Activated T-cell treated with anti-CD3 and anti-CD28 coated beads, Interleukin-2, amount 50 U/mL, for 4 hours (primary cell): ENCODE measurements at regions not wholly inside any gene's neighbourhood (a gene's known extent, or its start where the extent isn't known, plus 50 kb on each side); places are given as distances from the start of the nearest gene placed in this dataset.

Experiments
- ATAC-seq, 2 donors: fragments of 200-7000 bp; cut with Tn5 transposase; one replicate each; pipeline ENCODE4 v1.10.0; 2021
- DNase-seq: peaks from one replicate; pipeline ENCODE4 v3.0.0-alpha.2; 2020
- H3K27me3 Mint-ChIP-seq: one replicate; pipeline ENCODE4 v1.8.0; 2021; ENCODE audit warnings: low read depth, mixed read lengths
- H3K36me3 Mint-ChIP-seq: one replicate; pipeline ENCODE4 v1.8.0; 2022; ENCODE audit warnings: mixed read lengths; ENCODE audit not compliant: insufficient read depth
- H3K4me1 Mint-ChIP-seq: one replicate; pipeline ENCODE4 v1.8.0; 2021; ENCODE audit warnings: low read depth, mixed read lengths
- H3K4me3 Mint-ChIP-seq: one replicate; pipeline ENCODE4 v1.8.0; 2021; ENCODE audit warnings: mild to moderate bottlenecking, moderate library complexity, mixed read lengths
- H3K9me3 Mint-ChIP-seq: one replicate; pipeline ENCODE4 v1.8.0; 2021; ENCODE audit warnings: mixed read lengths

DNA sequence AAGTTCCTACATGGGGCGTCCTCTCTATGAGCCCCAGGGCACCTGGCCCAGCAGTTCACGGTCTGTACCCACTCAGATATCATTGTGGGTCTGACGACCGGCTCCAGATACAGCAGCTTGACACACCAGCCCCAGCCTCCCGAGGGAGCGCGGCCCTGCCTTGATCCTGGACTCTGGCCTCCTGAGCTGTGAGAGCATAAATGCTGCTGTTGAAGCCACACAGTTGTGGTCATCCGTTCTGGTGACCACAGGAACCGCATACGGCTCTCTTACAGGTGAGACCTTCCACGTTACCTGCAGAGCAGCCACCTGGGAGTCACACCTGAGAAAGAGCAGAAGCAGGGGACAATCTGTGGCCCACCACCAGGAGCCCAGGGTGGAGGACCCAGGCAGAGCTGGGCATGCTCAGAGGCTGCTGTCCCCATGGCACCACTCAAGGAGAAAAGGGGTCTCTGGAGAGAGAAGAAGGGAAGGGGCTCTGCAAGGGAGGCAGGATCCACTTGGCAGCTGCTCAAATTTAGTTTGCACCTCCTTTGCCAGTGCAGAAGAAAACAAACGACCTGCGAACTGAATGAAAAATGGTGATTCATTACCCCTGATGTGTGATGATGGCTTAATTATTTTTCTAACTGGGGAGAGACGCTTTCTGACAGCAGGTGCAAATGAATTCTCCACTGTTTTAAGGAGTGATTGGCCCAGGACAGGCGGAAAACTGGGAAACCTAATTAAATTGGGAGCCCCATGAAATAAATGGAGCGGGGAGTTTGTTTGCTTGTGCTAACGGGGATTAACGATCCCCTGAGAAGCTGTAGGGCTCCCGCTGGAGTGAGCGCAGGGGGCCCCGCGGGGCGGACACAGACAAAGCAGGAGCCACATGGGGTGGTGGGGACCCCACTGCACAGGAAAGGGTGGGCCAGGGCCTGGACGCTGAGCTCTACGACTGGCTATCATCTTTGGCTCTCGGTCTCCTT lies 208.9 kb downstream of the RBFOX3 start:
- no peaks in the 10 kb centered on the region for H3K9me3 Mint-ChIP-seq
- peaks cover 12% of the 10 kb centered on the region for H3K4me1 Mint-ChIP-seq
- H3K36me3 Mint-ChIP-seq: no peaks in the 10 kb centered on the region
- no peak for DNase-seq
- peaks cover 62% of the 10 kb centered on the region for H3K27me3 Mint-ChIP-seq
- peak overlapping the region; percentile 69 for H3K4me3 Mint-ChIP-seq
- ATAC-seq: no peak

DNA sequence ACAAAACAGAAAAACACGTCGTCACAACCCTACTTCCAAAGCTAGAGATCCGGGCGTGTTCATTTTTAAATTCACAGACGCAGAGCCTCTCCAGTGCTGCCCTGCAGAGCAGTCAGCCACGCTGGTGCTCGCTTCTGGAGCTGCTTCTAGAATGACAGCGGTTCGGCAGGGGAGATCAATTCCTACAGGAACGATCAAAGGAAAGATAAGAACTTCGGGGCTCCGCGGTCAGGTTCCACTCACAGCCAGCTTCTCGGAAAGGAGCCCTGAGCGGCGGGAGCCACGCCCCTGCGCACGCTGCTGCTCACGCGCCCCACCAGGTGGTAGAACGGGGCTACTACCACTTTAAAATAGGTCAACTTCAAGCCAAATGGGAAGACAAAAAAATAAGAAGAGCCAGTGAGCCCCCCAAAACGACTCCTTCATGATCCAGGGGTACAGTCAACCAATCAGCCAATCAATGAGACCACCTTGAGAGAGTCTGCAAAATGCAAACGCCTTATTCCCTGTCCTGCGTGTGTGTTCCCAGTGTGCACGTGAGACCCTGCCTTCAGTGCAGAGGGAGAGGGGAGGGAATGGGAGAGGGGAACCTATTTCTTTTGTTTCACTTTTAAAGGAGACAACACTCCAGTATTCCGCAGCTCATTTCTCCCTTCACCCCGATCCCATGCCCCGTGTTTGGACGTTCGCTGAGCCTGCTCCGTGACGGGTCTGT lies 209.7 kb downstream of the RBFOX3 start:
- H3K36me3 Mint-ChIP-seq: no peaks in the 10 kb centered on the region
- ATAC-seq (peak; percentile 88 to 89), DNase-seq (peak; percentile 69)
- peaks cover 12% of the 10 kb centered on the region for H3K4me1 Mint-ChIP-seq
- no peaks in the 10 kb centered on the region for H3K9me3 Mint-ChIP-seq
- peak overlapping the region; percentile 69 for H3K4me3 Mint-ChIP-seq
- peaks cover 54% of the 10 kb centered on the region for H3K27me3 Mint-ChIP-seq

DNA sequence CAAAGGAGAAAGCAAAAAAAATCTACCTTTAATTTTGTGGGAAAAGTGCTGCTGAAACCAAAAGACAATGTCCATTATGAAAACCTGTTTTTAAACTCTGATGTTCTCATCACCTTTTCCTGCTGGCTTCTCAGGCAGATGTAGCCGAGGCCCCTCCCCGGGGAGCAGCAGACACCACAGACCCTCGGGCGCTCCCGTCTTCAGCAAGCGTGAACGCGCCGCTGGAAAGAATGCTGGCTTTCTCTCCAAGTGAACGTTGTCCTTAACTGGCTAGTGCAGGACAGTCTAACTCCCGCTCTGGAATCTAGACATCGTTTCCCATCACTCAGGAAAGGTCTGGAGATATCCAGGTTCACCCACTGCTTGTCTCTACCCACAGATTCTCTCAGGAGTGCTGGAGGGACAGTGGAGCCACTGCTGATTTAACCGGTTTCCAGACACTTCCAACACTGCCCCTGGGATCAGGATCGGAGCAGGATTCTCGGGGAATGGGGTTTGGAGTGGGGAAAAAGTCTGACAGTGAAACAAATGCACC lies 211.2 kb downstream of the RBFOX3 start:
- Mint-ChIP-seq H3K4me1 (peaks cover 12% of the 10 kb centered on the region), H3K4me3 (no peak overlapping the region), H3K9me3 (no peaks in the 10 kb centered on the region), H3K36me3 (no peaks in the 10 kb centered on the region), H3K27me3 (peaks cover 46% of the 10 kb centered on the region)
- no peak for ATAC-seq
- DNase-seq: no peak

DNA sequence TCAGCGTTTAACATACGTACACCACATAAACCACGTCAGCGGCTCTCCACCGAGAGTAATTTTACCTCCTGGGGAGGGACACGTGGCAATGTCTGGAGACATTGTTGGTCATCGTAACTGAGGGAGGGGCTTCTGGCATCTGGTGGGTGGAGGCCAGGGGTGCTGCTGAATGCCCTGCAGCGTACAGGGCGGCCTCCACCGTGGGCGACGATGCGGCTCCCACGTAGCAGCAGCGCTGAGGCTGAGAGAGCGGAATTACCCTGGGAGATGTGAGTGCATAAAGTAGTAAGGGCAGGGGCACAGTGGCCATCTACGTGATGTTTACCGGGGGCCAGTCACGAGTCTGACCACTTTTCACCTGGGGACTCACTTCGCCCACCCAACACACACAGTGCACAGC lies 212.4 kb downstream of the RBFOX3 start:
- Mint-ChIP-seq H3K36me3 (no peaks in the 10 kb centered on the region), H3K27me3 (peaks cover 54% of the 10 kb centered on the region), H3K4me1 (peaks cover 12% of the 10 kb centered on the region), H3K4me3 (no peak overlapping the region), H3K9me3 (no peaks in the 10 kb centered on the region)
- DNase-seq (no peak), ATAC-seq (no peak)

GRCh38 chr17:79396696-79397095 lies 214.2 kb downstream of the RBFOX3 start:
- Mint-ChIP-seq H3K36me3 (no peaks in the 10 kb centered on the region), H3K27me3 (peaks cover 65% of the 10 kb centered on the region), H3K9me3 (no peaks in the 10 kb centered on the region)

GRCh38 chr17:79395545-79395944 lies 215.3 kb downstream of the RBFOX3 start:
- Mint-ChIP-seq H3K27me3 (peaks cover 66% of the 10 kb centered on the region), H3K36me3 (no peaks in the 10 kb centered on the region), H3K4me1 (peaks cover 3% of the 10 kb centered on the region), H3K4me3 (no peak overlapping the region), H3K9me3 (no peaks in the 10 kb centered on the region)
- DNase-seq (no peak), ATAC-seq (no peak)

More at GRCh38 chr17:79396696-79397095, 214.2 kb downstream of the RBFOX3 start:
- Mint-ChIP-seq H3K4me3 (no peak overlapping the region), H3K4me1 (peaks cover 12% of the 10 kb centered on the region)
- no peak for ATAC-seq
- DNase-seq: no peak

GRCh38 chr17:79395066-79395465 lies 215.8 kb downstream of the RBFOX3 start:
- Mint-ChIP-seq H3K4me1 (no peaks in the 10 kb centered on the region), H3K27me3 (peaks cover 66% of the 10 kb centered on the region), H3K4me3 (no peak overlapping the region), H3K9me3 (no peaks in the 10 kb centered on the region), H3K36me3 (no peaks in the 10 kb centered on the region)
- no peak for ATAC-seq
- DNase-seq: no peak

- Mint-ChIP-seq H3K4me3 (no peak overlapping the region), H3K27me3 (peaks cover 67% of the 10 kb centered on the region), H3K9me3 (no peaks in the 10 kb centered on the region), H3K4me1 (no peaks in the 10 kb centered on the region), H3K36me3 (no peaks in the 10 kb centered on the region)
- ATAC-seq (peak; percentile 67 to 80), DNase-seq (peak; percentile 62)
Observed at GRCh38 chr17:79393358-79394052, 217.3 kb downstream of the RBFOX3 start.

- ATAC-seq: no peak
Observed at GRCh38 chr17:79392598-79392997, 218.3 kb downstream of the RBFOX3 start.

DNA sequence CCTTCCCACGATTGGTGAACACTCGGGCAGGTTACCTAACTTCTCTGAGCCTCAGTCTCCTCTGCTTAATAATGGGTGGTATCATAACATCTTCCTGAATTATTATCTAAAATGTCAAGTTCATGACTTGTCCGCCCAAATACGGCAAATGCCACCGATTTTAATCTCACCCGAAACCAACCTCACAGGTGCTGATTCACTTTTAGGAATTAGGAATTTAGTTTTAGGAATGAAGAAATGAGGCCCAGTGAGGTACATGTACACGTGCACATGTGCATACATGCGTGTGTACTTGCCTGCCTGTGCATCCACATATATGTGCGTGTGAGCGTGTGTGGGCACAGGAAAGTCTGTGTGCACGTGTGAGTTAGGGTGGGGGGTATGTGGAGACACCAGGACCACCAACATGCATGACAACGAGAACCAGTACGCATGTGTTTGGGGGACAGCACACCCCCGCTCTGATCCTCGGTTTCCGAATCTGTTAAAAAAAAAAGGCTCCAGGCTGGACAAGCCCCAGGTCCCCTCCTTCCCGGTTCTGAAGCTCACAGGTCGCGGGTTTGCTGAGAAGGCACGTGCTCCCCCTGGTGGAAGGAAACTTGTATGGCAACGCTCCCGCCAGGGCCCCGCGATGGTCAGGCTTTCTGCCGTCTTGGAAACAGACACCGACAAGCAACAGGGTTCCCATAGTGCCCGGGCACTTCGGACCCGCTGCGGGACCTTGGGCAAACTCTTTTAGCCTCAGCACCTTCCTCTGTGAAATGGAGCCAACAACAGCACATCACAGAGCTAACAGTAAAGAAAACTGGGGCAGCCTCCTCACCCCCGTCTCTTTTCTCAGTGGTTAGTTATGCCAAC lies 219.2 kb downstream of the RBFOX3 start:
- no peaks in the 10 kb centered on the region for H3K4me1 Mint-ChIP-seq
- H3K36me3 Mint-ChIP-seq: no peaks in the 10 kb centered on the region
- ATAC-seq (peak; percentile 50 to 58), DNase-seq (peak; percentile 63)
- H3K27me3 Mint-ChIP-seq: peaks cover 59% of the 10 kb centered on the region
- no peaks in the 10 kb centered on the region for H3K9me3 Mint-ChIP-seq
- H3K4me3 Mint-ChIP-seq: no peak overlapping the region

More at GRCh38 chr17:79392598-79392997, 218.3 kb downstream of the RBFOX3 start:
- no peak for DNase-seq
- peaks cover 62% of the 10 kb centered on the region for H3K27me3 Mint-ChIP-seq
- no peaks in the 10 kb centered on the region for H3K4me1 Mint-ChIP-seq
- no peak overlapping the region for H3K4me3 Mint-ChIP-seq
- H3K36me3 Mint-ChIP-seq: no peaks in the 10 kb centered on the region
- H3K9me3 Mint-ChIP-seq: no peaks in the 10 kb centered on the region

- ATAC-seq (no peak), DNase-seq (no peak)
- H3K27me3 Mint-ChIP-seq: peaks cover 58% of the 10 kb centered on the region
- no peak overlapping the region for H3K4me3 Mint-ChIP-seq
- no peaks in the 10 kb centered on the region for H3K9me3 Mint-ChIP-seq
- H3K4me1 Mint-ChIP-seq: no peaks in the 10 kb centered on the region
- H3K36me3 Mint-ChIP-seq: no peaks in the 10 kb centered on the region
Observed at GRCh38 chr17:79389896-79390295, 221.0 kb downstream of the RBFOX3 start.

DNA sequence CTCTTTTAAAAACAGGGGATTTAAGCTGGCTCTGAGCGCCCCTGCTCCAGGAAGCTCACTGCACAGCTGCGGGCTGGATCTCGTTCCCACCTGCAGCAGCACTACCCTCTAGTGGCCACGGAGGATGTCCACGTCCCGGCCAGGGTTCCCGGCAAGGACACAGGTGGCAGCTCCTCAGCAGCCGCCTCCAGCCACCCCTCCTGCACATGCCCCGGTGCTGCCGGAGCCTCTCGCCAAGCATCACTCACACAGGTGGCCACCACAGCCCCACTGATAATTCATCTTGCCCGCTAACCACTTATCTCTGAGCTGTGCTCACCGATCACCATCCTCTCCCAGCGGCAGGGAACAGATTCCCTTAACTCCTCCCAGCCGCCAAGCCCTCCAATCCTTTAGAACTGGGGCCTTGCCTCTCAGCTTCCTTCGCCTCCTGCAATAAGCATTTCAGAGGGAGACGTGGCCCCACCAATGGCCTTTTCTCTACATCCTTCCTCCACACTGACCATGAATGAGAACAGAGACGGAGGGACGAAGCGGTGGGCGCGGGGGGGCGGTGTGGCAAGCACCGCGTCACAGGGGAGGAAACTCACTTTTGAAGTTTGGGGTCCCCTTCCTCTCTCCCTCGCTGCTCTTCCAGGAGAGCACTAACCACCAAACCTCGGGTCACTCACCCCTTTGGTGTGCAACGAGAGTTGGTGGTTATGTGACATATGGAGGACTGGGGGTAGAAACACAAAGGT lies 222.1 kb downstream of the RBFOX3 start:
- ATAC-seq: no peak
- H3K9me3 Mint-ChIP-seq: no peaks in the 10 kb centered on the region
- no peaks in the 10 kb centered on the region for H3K36me3 Mint-ChIP-seq
- DNase-seq: no peak
- no peaks in the 10 kb centered on the region for H3K4me1 Mint-ChIP-seq
- H3K4me3 Mint-ChIP-seq: no peak overlapping the region
- H3K27me3 Mint-ChIP-seq: peaks cover 48% of the 10 kb centered on the region

GRCh38 chr17:79387783-79388182 lies 223.1 kb downstream of the RBFOX3 start:
- H3K27me3 Mint-ChIP-seq: peaks cover 40% of the 10 kb centered on the region
- H3K4me3 Mint-ChIP-seq: no peak overlapping the region
- no peak for DNase-seq
- H3K36me3 Mint-ChIP-seq: no peaks in the 10 kb centered on the region
- H3K9me3 Mint-ChIP-seq: no peaks in the 10 kb centered on the region
- no peak for ATAC-seq
- H3K4me1 Mint-ChIP-seq: no peaks in the 10 kb centered on the region
